ENCODE measurements at regions not wholly inside any gene's neighbourhood (a gene's known extent, or its start where the extent isn't known, plus 50 kb on each side); places are given as distances from the start of the nearest gene placed in this dataset.

DNA sequence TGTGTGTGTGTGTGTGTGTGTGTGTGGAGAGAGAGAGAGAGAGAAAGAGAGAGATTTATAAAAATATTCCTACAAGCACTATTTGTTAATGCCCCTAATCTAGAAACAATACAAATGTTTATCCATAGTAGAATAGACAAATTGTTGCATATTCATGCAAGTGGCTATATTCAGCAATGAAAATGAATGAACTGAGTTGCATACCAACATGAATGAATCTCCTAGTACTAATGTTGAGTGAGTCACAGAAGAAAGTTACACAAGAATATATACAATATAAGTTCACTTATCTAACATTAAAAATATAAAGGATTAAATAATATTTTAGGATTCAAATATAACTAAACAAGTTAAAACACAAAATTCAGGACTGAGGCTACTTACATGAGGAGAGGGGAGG, 456.8 kb upstream of the AMOT start:
- TF ChIP-seq YY1 (IDR thresholded peaks at IDR 0.05; ENCODE audit: insufficient read depth, insufficient read length) = no peak
- no peak for TF ChIP-seq SUZ12 (IDR thresholded peaks at IDR 0.05; ENCODE audit: extremely low read depth, insufficient read depth, insufficient read length)
